PFSK-1 (cell line): ENCODE measurements at regions not wholly inside any gene's neighbourhood (a gene's known extent, or its start where the extent isn't known, plus 50 kb on each side); places are given as distances from the start of the nearest gene placed in this dataset.

Experiments used
- FOXP2 ChIP-seq: optimal IDR thresholded peaks from 2 replicates; pipeline ENCODE3; 2011; ENCODE audit warnings: borderline replicate concordance, control low read depth, inconsistent platforms; ENCODE audit not compliant: insufficient read depth; ENCODE audit errors: extremely low read length, extremely low read depth
- POLR2AphosphoS5 ChIP-seq: IDR thresholded peaks from 2 replicates; pipeline ENCODE4 v1.6.1; 2012; ENCODE audit warnings: low read depth, mild to moderate bottlenecking, control low read depth, low read length, moderate library complexity
- SIN3A ChIP-seq: IDR thresholded peaks from 2 replicates; pipeline ENCODE4 v1.6.1; 2012; ENCODE audit warnings: mild to moderate bottlenecking, low read length, moderate library complexity, borderline replicate concordance; ENCODE audit not compliant: insufficient read depth
- TAF1 ChIP-seq: IDR thresholded peaks from 2 replicates; pipeline ENCODE4 v1.6.1; 2012; ENCODE audit warnings: low read length, control low read depth, borderline replicate concordance; ENCODE audit not compliant: insufficient read depth
- TF ChIP-seq, protein P1 (sequence below), 2 experiments: IDR thresholded peaks; 2 replicates each; pipeline versions ENCODE4 v1.6.1 to v1.8.0; 2011 to 2012; ENCODE audit warnings: low read depth in 2 of 2, low read length in 2 of 2, control low read depth in 1 of 2, inconsistent platforms in 1 of 2, mild to moderate bottlenecking in 1 of 2, moderate library complexity in 1 of 2; ENCODE audit not compliant: insufficient read depth in 1 of 2

DNA sequence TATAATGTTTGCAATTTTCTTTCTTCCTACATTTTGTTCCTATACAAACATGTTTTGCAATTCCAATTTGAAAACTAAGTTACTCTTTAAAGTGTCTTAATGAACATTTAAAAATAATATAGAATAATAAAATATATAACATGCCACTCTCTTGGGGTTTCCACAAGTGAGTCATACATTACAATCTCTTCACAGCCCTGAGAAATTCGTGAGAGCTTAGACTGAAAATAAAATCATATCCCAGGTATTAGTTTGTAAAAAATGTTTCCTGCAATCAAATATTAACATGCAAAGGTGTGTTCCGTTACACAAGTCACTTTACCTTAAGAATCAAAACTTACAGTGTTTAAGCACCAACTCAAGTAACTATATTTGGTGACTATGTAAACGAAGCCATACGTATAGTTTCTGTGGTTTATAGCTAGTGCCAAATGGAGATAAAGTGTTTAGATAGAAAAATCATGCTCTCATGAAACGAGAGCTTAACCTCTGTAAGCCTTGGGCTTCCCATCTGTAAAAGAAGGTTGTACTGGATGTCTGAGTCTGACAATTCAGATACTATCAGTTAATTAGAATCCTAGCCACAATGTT lies 253.6 kb upstream of the ANO3 start:
- TF ChIP-seq POLR2AphosphoS5: no peak
- no peak for TF ChIP-seq SIN3A
- no peak for TF ChIP-seq TAF1
- TF ChIP-seq, protein P1, sequence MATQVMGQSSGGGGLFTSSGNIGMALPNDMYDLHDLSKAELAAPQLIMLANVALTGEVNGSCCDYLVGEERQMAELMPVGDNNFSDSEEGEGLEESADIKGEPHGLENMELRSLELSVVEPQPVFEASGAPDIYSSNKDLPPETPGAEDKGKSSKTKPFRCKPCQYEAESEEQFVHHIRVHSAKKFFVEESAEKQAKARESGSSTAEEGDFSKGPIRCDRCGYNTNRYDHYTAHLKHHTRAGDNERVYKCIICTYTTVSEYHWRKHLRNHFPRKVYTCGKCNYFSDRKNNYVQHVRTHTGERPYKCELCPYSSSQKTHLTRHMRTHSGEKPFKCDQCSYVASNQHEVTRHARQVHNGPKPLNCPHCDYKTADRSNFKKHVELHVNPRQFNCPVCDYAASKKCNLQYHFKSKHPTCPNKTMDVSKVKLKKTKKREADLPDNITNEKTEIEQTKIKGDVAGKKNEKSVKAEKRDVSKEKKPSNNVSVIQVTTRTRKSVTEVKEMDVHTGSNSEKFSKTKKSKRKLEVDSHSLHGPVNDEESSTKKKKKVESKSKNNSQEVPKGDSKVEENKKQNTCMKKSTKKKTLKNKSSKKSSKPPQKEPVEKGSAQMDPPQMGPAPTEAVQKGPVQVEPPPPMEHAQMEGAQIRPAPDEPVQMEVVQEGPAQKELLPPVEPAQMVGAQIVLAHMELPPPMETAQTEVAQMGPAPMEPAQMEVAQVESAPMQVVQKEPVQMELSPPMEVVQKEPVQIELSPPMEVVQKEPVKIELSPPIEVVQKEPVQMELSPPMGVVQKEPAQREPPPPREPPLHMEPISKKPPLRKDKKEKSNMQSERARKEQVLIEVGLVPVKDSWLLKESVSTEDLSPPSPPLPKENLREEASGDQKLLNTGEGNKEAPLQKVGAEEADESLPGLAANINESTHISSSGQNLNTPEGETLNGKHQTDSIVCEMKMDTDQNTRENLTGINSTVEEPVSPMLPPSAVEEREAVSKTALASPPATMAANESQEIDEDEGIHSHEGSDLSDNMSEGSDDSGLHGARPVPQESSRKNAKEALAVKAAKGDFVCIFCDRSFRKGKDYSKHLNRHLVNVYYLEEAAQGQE (IDR thresholded peaks at IDR 0.05; ENCODE audit: insufficient read depth in 1 of 2, low read depth in 2 of 2, low read length in 2 of 2): no peak
- TF ChIP-seq FOXP2: no peak
